ENCODE measurements at regions not wholly inside any gene's neighbourhood (a gene's known extent, or its start where the extent isn't known, plus 50 kb on each side); places are given as distances from the start of the nearest gene placed in this dataset.

- DNase-seq (ENCODE audit: low read depth in 2 of 2), result no peak
Observed at GRCh38 chr6:1551249-1551648, 58.5 kb upstream of the FOXC1 start.

DNA sequence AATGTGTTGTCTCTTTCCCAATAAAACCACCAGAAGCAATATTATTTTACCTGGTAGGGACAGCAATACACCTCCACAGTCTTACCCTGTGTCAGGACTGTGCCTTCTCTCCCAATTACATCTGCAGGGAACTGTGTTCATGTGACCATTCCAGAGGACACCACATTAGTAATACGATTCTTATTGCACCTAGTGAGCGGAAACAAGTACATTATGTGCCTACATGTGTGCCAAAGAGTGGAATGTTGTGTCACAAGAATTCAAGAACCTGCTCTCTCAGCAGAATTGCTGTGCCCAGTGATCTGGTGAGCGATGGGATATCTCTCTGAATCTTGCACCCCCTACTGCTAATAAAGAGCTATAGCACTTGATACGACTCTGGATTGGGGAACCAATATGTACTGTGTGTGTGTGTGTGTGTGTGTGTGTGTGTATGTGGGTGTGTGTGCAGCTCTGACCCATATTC lies 57.4 kb upstream of the FOXC1 start:
- no peak for DNase-seq (ENCODE audit: low read depth in 2 of 2)

DNA sequence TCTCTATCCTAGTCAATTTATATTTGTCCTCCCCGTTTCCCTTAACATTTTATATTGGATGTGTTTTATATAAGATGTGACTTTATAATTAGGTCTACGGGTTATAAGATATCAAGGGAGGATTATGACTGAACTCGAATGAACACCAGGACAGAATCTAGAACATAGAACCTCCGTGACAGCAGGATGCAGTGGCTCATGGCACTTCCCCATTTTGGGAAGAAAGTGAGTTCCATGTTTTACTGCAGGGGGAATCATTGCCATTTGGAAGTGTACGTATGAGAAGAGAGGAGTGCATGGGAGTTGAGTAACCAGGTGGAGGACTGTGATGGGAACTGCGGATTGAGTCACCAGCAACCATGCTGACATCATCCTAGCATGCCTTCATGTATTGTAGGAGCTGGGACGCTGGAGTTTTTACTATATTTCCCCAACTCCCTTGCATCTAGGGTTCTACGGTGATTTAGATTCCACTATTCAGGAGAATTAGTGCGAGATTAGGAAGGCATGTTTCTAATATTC lies 56.1 kb upstream of the FOXC1 start:
- DNase-seq (ENCODE audit: low read depth in 2 of 2), result no peak

GRCh38 chr6:1554141-1554475 lies 55.6 kb upstream of the FOXC1 start:
- no peak for DNase-seq (ENCODE audit: low read depth in 2 of 2)

DNA sequence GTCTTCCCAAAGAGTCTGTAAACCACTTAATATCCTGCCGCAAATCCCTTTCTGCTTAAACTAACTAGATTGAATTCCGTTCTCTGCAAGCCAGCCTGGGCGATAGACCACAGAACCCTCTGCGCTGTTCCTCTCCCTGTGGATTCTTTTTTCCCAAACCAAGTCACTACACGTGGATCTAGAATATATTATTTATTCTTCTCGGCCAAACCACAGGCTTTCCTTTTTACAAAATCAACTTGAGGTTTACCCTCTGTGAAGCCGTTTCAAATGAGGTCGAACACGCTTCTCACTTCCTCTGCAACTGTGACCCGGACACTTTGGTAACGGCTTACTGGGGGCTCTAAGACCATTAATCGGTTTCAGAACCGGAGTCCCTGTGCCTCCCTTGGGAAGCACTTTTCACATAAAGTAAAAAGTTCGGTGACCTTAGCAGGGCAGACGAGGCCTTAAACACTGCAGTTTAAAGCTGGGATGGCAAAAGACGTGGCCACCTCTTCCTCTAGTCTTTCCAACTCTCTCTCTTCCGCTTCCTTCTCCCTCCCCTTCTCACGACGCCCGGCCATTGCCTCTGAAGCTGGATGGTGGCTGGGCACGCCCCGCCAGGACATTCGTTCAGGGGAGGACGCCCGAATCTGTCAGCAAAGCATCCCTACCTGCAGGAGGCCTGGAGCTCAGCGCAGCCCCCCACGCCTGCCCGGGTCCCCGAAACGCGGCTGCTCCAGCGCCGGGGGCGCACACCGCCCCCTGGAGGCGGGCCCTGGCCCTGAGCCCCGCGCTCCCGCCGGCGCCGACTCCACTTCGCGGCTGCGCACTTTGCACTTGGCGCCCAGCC lies 55.0 kb upstream of the FOXC1 start:
- DNase-seq (ENCODE audit: low read depth in 2 of 2), result peak in 1 of 2 donors; percentile 53

- DNase-seq (ENCODE audit: low read depth in 2 of 2), result no peak
Observed at GRCh38 chr6:1558388-1558787, 51.3 kb upstream of the FOXC1 start.

Data from stimulated activated CD8-positive, alpha-beta memory T cell treated with anti-CD3 and anti-CD28 coated beads, Interleukin-2, amount 100 ng/mL, for 1 hour (primary cell).